SH-SY5Y (cell line): ENCODE measurements at regions not wholly inside any gene's neighbourhood (a gene's known extent, or its start where the extent isn't known, plus 50 kb on each side); places are given as distances from the start of the nearest gene placed in this dataset.

ENCODE experiments used
- GATA2 ChIP-seq: IDR thresholded peaks from 2 replicates; pipeline ENCODE4 v1.6.1; 2011; ENCODE audit warnings: mild to moderate bottlenecking, low read depth, low read length
- GATA3 ChIP-seq: IDR thresholded peaks from 2 replicates; pipeline ENCODE4 v1.6.1; 2011; ENCODE audit warnings: low read depth, mild to moderate bottlenecking, low read length, moderate library complexity

DNA sequence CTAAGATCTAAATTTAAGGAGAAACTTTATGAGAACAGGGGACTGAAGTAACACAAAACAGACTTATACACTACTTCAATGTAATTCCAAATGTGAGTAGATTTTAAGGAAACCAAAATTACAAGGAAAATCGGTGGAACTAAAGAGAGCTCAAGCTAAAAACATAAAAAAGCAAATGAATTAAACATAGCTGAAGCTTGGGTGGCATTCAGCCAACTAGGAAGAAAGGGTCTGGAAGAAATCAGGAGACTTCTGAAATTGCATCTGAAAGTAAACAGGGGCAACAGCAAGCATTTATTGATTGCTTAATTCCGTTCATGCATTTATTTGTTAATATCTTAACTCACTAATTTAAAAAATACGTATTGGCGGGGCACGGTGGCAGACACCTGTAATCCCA, 727.3 kb upstream of the PKDCC start:
- TF ChIP-seq GATA3: no peak
- no peak for TF ChIP-seq GATA2
